Retinal pigment epithelial cell (primary cell): ENCODE measurements at regions not wholly inside any gene's neighbourhood (a gene's known extent, or its start where the extent isn't known, plus 50 kb on each side); places are given as distances from the start of the nearest gene placed in this dataset.

Source experiments
- DNase-seq: peaks from one replicate; pipeline ENCODE4 v3.0.0-alpha.2; 2010; ENCODE audit warnings: low read depth
- H3K4me3 ChIP-seq: 2 replicates; pipeline ENCODE4 v1.5.1; 2011; ENCODE audit warnings: mild to moderate bottlenecking, low read length, control low read depth, moderate library complexity
- TF ChIP-seq, protein P1 (sequence below): conservative IDR thresholded peaks from 2 replicates; pipeline ENCODE4 v1.5.1; 2011; ENCODE audit warnings: low read depth, low read length, control low read depth, inconsistent platforms

DNA sequence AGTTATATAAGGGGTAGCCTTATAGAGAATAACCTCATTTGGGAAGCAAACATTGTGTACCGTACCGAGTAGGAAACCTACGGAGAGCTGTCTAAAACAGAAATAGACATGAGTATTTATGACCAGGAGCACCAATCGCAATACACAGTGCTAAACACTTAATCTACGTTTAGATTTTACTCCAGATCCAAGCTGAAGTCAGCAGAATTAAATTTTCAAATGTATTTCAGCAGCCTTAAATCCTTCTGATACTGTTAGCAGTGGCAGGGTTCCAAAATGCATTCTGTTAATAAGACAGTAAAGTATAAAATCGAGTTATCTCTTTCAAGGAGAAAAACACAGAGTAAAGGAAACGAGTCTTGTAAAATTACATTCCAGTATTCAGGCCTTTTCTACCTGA, 118.1 kb upstream of the ZNF521 start:
- TF ChIP-seq, protein P1, sequence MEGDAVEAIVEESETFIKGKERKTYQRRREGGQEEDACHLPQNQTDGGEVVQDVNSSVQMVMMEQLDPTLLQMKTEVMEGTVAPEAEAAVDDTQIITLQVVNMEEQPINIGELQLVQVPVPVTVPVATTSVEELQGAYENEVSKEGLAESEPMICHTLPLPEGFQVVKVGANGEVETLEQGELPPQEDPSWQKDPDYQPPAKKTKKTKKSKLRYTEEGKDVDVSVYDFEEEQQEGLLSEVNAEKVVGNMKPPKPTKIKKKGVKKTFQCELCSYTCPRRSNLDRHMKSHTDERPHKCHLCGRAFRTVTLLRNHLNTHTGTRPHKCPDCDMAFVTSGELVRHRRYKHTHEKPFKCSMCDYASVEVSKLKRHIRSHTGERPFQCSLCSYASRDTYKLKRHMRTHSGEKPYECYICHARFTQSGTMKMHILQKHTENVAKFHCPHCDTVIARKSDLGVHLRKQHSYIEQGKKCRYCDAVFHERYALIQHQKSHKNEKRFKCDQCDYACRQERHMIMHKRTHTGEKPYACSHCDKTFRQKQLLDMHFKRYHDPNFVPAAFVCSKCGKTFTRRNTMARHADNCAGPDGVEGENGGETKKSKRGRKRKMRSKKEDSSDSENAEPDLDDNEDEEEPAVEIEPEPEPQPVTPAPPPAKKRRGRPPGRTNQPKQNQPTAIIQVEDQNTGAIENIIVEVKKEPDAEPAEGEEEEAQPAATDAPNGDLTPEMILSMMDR, result no peak
- no peak overlapping the region for H3K4me3 ChIP-seq
- DNase-seq, result no peak

DNA sequence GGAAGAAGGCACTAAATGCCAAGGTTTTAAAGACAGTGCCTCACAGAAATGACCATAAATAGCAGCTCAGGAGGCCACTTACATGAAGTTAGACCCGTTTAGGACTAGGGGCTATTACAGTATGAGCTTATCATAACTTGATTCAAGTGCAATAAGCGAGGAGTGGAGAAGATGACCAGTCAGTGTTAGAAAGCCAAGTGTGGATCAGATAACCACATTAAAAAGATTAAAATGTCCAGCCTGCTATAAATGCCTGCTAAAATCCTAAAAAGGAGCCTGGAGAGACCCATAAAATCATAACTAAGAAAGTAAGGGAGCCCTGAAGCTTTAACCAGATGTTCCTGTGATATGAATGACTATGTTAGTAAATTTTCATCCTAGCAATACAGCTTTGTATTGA, 117.5 kb upstream of the ZNF521 start:
- DNase-seq, result no peak
- TF ChIP-seq, protein P1, result no peak

DNA sequence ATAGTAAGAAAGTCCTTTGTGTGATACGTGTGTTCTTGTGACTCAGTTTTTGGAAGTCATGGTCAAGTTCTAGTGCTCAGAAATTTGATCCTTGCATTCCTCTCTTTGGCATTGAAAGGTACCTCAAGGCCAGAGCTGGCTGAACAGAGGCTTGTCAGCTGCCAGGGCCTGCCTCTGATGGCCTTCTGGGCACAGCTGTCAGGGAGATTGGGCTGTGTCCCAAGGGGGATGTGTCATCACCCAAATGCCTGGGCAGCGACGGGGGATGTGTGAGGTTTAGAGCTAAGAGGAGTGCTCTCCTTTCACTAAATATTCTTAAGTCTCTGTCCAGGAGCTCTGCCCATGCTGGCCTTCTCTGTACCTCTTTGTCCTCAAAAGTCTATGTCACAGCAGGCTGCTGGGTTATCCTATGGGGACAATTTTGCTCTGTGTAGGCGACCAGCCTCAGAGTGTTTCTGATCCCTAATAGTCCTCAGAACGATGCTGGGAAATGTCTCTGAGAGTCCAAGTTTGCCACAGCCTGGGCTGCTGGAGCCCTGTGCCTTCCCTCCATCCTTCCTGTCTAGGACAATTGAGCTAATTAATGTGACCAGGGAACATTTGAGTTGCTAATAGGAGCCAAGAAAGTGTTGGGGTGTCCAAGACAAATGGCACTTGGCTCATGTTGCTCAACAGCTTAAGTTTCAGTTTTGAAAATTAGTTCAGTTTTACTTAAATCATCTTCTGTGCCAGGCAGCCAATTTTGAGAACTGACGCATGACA, 115.4 kb upstream of the ZNF521 start:
- TF ChIP-seq, protein P1, result no peak
- H3K4me3 ChIP-seq, result no peak overlapping the region
- DNase-seq, result no peak

More for the DNA sequence above, 117.5 kb upstream of the ZNF521 start:
- H3K4me3 ChIP-seq, result no peak overlapping the region

DNA sequence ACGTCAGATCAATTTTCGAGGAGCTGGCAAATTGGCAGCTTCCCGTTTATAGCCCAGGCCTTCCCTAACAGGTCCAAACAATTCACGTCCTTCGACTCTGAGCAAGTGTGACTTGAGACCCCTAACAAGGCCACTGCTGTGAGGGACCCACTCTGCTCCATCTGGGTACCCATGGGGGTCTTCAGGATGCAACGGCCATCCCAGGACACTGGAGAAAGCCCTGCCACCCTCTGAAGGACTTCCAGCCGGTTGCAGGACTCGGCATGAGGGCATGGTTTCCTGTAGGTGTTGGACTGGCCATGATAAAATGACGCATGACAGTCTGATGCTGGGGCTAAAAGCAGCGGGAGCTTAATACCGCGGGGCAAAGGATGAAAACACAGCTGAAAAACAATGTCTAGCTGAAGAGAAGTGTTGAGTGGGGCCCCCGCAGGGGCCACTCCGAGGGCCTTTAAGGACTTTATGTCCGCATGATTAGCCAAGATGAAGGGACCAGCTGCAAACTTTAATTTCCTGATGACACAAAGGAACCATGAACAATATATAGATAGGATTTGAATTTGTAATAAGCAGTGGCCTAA, 113.3 kb upstream of the ZNF521 start:
- no peak overlapping the region for H3K4me3 ChIP-seq
- no peak for DNase-seq
- TF ChIP-seq, protein P1, result no peak

DNA sequence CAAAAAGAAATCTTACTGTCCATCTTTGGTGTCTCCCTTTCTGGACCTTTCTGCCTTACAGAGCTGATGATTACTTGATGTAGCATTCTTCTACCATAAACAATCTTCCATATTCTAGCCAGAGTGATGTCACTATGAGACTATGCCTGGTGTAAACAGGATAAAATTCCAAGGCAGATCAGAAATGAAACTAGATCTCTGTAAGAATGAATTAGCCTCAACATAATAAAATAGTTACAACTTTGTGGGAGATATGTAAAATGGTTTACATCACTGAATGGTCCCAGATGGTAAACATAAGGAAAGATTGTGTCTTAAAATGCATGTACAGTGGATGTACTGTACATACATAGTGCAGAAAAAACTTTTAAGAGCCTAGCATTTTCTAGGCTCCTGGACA, 112.3 kb upstream of the ZNF521 start:
- no peak overlapping the region for H3K4me3 ChIP-seq
- TF ChIP-seq, protein P1, result no peak
- no peak for DNase-seq

DNA sequence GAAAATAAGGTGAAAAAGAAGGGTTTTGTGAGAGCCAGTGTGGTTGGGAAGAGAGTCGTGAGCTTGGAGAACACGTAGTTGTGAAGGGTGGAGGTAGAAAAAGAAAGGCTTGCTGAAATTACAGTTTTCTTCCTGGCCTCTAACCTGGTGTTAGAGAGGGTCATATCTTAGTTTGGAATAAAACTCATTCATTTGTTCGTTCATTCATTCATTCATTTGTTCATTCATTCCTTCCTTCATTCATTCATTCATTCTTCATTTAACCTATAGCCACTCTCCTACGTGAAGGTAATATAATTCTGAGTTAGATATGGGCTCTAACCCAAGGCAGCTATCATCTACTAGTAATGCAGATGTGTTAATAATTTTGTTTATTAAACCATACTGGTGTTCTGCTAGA, 111.8 kb upstream of the ZNF521 start:
- TF ChIP-seq, protein P1, result no peak
- H3K4me3 ChIP-seq, result no peak overlapping the region
- DNase-seq, result no peak

DNA sequence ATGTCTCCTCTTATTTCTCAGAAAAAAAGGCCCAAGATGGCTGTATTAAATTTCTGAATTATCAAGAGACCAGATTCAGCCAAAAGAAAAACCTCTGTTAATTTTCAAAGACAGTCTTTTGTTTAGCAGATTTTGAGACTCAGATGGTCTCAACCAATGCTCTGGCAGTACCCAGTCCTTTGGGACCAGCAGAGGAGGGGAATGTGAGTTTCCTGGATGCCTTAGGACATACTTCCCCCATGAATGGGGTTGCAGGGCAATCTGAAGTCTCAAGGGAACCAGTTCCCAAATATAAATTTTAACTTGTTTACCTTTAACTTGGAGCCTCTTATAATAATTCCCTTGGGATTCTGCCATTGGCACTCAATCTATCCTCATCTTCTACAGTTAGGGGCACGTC, 107.8 kb upstream of the ZNF521 start:
- no peak overlapping the region for H3K4me3 ChIP-seq
- TF ChIP-seq, protein P1, result no peak
- no peak for DNase-seq
